Left renal cortex interstitium (tissue), 4 donors: ENCODE measurements at regions not wholly inside any gene's neighbourhood (a gene's known extent, or its start where the extent isn't known, plus 50 kb on each side); places are given as distances from the start of the nearest gene placed in this dataset.

Experiments used
- DNase-seq, 4 donors: peaks; one replicate each; pipeline ENCODE4 v3.0.0-alpha.2; 2013; ENCODE audit warnings: low read depth in 4 of 4, low spot score in 2 of 4, missing footprints in 1 of 4

DNA sequence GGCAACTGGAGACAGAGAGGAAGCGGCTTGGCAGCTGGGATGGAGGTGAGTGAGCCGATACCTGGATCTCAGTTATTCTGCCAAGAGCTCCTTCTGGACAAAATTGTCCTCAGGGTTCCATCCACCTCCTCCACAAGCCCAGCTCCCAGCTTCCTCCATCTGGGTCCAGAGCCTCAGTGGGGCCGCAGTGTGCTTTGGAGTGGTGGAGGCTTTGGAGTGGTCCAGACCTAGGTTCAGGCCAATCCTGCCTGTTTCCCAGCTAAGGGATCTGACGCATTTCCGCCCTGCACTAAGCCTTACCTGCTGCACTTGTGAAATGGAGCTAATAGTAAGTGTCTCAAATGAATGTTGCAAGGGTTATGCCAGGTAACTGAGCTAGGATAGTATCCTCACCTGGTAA, 355.7 kb upstream of the SHH start:
- no peak for DNase-seq

DNA sequence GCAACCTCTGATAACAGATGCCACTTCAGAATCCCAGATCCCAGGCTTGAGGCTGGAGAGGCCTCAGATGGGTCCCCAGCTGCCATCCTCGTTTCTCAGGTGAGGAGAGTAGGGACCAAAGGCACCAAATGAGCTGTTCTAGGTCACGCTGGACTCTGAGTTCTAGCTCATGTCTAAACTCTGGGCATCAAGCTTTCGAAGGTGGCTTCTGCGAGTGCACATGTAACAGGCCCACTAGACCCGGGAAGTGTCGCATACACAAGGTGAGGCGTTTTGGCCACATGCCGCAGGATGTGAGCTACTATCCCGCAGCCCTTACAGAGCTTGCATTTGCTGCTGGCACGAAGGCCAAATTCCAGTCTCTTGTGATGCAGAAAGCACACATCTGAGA, 355.1 kb upstream of the SHH start:
- DNase-seq = no peak

DNA sequence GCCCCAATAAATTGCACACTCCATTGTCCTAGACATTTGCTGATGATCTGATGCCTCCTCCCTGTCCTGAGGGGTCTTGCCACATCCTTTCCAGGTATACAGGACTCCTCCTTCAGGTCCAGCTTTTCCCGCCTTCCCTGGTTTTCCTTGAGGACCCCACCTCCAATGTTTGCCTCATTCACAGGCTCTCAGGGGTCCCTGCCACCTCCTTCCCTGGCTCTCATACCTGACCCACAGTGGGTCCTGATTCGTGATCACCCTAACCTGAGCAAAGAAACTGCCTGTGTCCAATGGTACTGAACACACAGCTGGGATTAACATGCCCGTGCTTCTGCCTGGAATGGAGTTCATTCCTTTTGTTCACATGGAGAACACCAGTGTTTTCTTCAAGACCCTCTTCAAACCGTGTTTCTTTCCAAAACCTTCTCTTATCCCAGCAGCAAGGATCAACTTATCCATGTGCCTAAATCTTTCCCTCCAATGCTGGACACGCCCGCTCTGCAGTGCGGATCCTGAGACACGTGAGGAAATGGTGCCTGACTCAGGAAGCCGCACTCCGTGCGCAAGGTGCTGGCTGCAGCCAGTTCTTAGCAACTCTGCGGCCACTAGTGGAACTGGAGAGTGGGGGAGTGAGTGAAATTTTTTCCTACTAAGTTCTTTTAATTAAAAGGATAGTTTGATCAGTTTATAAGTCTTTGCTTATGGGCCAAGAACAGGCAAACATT, 354.6 kb upstream of the SHH start:
- DNase-seq = no peak

DNA sequence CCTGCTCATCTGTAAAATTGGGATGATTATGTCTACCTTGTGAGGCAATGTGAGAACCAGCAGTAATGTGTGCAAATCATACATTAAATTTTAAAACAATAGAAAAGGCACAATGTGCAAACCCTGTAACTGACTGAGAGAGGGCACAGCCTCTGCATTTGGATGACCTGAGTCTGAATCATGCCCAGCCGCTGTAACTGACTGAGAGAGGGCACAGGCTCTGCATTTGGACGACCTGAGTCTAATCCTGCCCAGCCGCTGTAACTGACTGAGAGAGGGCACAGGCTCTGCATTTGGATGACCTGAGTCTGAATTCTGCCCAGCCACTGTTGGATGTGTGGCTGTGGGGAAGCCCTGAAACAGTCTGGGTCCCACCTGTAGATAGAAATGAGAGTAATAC, 351.5 kb upstream of the SHH start:
- no peak for DNase-seq

DNA sequence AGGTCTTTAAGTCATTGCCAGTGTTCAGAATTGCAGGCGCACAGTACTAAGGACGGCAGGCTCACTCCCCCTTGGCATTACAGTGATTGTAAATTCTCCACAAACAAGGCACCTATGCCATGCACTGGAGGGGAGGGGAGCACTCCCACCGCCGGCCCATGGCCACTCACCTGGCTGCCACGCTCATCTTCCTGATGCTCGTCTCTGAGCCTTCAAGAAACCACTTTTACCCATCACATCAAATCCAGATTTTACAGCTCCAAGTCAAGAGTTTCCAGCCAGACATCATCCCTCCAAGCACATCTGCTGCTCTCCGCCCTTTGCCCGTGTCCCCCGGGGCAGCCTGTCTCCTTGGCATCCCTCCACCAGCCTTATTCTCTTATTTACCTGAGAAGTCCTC, 350.2 kb upstream of the SHH start:
- no peak for DNase-seq

DNA sequence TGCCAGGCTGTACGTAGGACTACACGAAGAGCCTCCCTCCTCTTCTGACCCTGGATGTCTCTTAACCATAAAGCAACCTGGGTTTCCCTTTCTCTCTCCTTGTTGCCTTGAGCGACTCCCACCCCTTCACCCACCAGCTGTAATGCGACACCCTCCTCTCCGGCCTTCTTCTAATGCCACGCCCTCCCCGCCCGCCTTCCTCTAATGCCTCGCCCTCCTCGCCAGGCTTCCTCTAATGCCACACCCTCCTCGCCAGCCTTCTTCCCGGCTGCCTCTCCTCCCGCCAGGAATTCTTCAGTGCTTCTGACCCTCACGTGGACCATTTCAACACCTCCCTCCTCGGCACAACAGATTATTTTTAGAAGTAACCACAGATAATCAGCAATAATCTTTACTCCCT, 348.5 kb upstream of the SHH start:
- peak in 1 of 4 donors; percentile 19 for DNase-seq

DNA sequence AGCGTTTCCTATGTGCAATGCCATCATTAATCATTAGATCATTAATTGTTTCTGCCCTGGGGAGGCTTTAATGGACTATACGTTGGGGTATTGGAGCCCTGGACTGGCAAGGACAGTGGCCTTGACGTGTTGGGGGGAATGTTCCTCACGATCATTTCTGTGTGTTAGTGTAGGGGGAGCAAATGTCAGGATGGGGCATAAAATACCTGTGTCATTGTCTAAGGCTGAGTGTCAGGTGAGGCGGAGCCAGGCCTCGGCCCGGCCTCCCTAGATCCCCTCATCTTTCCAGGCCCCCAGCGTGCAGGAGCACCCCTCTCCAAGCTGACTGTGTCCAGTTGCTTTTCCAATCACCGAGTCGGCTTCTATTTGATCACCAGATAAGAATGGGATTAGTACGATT, 346.4 kb upstream of the SHH start:
- no peak for DNase-seq

DNA sequence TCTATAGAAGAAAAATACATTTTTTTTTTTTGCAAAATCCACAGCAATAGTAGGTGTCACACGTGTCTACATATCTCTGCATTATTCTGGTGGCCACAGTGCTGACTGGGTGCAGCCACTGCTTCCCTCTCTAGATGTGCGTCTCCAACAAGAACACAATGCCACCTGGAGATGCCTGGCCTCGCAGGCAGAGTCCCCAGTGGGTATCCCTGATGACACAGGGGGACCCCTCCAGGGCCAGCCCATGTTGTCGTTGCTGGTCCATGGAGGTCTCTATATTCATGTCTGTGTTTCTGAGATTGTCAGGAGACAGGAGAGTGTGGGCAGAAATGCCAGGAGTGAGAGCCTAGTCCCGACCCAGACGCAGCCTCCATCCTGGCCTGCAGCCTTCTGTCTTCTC, 345.9 kb upstream of the SHH start:
- no peak for DNase-seq

DNA sequence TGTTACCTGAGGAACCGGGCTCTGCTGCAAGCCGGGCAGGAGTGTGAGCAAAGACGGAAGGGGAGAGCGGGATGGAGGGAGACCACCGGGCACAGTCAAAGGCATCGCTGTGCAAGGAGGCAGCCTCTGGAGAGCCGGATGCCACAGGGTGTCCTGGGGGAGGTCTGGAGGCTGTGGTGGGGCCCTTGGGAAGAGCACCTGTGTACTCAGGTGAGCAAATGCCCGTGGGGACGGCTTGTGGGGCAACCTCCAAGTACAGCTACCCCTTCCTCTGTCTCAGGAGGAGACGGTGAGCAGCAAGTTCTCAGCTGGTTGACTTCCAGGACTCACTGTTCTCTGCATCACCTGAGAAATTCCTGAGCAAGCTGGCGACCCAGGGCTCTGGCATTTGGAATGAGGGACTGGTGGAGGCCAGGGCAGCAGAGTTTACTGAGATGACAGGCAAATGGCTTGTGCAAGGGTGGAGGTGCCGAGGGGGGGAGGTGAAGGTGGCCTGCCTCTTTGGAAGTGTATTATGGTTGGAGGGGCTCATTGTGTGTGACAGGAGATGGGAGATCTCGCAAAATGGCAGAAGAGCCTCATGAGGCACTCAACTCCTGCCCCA, 345.2 kb upstream of the SHH start:
- DNase-seq = no peak

DNA sequence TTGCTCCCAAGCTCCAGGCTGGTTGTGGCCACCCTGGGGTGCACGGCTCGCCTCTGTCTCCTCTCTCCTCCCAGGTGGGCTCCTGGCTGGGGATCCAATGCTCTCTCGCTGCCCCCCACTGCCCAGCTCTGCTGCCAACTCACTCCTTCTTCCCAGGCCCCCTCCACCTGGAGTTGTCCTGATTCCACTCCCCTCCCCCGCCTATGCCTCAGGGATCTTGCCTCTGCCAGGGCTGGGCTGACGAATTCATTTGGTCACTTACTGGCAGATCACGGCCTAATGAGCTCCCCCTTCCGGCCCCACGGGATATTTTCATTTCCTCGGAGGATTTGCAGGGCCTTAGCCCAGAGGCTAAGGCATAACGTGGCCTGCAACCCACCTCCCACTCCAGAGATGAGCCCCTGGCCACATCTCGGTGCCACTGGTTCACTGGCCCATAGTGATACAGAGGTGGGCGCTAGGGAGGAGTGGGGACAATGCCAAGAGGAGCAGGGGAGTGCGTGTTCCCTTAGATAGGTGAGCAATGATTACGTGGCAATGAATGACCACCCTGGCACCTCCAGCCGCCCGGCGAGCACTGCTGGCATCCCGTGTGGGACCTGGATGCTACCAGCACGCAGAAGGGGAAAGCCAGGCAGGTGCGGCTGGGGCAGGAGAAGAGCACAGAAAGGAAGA, 344.6 kb upstream of the SHH start:
- peak in 1 of 4 donors; percentile 21 for DNase-seq

DNA sequence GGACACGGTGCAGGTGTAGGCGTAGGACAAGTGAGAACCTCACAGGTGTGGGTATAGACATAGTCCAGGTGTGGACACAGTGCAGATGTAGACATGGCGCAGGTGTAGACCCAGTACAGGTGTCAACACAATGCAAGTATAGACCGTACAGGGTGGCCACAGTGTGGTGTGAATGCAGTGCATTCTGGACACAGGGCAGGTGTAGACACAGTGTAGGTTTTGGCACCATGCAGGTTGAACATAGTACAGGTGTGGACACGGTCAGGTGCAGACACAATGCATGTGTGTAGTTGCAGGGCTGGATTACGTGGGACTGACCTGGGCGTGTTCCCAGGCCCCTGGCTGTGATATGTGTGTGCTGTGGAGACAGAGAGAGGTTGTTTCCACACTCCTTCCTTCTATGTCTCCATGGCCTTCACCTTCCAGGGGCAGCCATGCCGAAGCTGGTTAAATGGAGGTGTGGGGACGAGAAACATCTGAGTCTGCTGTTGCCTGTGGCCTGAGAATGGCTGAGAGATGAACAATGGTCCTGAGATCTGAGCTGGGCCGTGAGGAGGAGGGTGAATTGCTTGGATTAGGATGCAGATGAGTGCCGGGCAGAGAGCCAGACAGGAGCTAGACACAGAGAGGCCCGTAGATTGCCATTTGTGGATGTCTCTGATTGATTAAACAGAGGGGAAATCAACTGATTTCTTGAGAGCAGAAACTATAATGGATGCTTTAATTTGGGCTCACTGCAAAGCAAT, 343.9 kb upstream of the SHH start:
- no peak for DNase-seq

DNA sequence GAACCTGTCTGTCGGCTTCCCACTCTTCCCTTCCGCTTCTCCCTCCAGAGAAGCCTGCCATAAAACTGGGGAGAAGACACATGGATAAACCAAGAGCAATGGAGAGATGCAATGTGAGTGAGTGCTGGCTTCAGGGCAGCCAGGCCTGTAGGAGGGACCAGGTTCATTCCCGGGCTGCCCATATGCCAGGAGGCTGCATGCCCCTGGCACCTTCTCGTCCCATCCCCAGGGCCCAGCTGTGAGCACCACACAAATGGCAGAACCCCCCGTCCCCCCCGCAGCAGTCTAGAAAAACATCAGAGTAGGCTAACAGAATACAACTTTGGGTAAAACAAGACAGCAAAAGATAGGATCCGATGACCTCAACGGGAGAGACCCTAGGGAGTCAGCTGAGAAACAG, 341.3 kb upstream of the SHH start:
- DNase-seq = no peak

DNA sequence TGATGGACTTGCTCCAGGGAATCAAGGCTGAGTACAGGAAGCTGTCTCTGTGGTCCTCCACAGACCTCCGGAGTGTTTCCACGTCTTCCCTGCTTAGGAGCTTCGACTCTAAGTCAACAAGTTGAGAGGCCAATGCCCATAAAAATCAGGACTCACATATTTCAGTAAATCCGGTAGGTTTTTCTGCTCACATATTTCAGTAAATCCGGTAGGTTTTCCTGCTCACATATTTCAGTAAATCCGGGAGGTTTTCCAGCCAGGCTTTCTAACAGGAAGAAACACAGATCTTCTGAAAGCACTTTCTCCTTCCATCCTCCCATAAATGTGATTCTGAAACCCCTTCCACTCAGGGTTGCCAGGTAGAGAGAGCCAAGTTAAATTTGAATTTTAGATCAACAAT, 340.1 kb upstream of the SHH start:
- DNase-seq = no peak

DNA sequence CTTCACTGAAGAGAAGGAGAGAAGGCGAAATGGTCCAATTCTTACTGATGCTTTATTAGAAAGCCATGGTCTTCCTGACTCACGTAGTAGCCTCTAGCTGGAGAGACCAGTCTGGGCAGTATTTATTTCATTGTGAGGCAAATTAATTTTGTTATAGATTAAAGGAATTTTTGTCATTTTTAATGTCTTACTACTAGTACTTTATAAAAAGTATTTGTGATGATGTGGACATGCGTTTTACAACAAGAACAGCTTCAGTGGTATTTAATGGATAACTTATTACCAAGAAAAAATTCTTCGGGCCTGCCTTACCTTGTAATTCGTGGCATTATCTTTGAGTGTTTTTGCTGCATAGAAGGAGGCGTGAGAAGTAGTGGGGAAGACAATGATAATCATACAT, 339.4 kb upstream of the SHH start:
- no peak for DNase-seq

DNA sequence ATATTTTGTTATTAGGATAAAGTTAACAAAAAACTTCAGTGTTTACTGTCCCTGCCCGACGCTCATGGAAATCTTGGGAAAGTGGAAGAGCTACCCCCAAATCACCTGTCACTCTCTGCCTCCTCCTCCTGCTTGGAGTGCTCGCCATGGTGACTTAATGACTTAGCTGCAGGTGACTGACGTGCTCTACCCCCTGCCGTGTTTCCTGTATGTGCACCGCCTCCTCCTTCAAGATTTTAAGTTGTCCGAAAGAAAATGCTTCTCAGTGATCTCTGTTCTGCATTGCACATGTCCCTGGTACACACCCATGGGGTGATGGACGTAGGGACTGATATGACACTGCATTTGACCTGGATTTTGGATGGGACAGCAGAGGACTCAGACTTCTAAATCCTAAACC, 338.8 kb upstream of the SHH start:
- DNase-seq = no peak

DNA sequence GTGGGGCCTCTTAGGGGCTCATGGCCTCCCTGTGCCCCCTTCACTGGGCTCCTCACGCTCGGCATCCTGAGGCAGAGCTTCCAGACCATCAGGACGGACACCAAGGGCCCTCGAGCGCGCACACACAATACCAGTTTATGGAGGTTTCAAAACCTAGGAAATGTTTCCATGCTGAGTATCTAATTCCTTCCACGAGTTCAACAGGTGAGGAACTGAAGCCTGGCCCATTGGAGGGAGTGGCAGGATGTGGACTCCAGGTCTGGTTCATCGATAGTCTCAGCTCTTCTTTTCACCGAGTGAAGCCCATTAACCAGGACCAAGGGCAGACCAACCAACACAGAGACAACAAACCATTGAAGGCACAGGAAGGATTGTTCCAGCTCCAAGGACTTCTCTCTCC, 336.7 kb upstream of the SHH start:
- no peak for DNase-seq

DNA sequence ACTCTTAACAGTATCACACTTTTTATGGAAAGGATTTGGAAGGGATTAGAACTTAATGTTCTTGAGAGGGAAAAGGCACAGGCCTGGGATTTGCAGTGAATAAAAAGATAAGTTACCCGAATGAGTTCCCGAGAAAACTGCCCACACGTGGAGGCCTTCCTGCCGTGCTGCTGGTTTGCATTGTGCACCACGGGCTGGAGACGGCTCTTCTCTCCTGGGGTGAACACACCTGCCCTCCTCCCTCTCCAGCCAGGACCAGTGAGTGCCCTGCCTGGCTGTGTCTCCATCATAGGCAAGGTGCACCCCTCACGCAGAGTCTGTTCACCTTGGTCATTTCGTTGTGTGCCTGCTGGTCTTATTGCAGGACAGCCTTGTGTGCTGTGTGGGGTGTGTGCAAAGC, 336.3 kb upstream of the SHH start:
- no peak for DNase-seq

DNA sequence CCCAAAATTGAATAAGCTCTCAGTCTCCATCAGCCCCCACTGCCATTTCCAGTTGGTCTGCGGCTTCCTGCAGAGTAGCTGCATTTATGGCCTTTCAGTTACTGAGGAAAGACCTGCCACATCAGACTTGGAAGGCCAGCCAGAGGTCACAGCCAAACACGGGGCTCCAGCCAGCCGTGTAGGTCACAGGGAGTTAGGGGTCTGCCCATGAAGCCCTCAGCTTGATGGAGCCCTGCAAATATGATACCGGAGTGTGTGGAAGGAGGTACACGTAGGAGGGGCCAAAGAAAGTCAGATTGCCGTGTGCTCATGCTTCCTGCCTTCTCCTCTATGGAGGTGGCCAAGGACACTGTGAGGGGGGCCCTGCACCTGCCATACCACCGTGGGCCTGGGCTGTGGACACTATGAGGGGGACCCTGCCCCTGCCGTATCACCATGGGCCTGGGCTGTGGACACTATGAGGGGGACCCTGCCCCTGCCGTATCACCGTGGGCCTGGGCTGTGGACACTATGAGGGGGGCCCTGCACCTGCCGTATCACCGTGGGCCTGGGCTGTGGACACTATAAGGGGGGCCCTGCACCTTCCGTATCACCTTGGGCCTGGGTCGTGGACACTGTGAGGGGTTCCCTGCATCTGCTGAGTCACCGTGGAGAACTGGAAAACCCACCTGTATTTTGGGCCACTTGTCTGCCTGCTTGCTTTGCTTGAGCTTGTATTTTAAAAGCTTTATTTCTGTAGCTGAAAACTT, 335.7 kb upstream of the SHH start:
- peak in 1 of 4 donors; percentile 15 for DNase-seq

DNA sequence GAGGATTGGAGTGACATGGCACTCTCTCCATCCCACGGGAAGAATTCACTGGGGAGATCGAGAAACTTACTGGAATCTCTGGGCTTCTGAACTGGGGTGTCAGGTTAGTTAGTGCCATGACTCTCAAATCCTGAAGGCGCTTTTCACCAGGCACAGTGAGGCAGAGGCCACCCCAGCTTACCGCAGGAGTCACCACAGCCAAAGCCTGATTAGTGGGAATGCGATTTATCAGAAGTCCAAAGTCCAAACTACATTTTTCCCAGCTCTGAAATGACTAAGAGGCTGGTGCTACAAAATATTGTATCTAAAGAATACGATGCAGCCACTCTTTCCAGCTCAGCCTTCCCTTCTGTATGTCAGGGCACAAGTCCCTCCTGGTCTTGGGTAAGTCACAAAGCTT, 334.8 kb upstream of the SHH start:
- no peak for DNase-seq

DNA sequence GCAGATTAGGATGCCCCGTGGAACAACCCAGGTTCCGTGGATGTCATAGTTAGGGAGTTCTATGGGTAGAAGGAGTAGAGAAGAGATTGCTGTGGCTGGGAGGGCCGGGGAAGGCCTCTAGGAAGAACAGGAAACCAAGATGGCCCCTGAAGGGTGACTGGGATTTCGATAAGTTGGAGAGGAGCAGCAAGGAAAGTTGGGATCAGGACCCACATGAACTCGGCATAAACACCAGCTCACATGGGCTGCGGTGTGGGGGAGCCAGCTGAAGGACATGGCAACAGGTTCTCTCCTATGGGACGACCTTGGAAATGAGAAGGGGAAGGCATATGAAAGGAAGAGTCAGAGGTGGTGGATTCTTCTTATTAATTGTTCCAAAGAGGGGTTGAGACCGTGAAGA, 333.7 kb upstream of the SHH start:
- no peak for DNase-seq

DNA sequence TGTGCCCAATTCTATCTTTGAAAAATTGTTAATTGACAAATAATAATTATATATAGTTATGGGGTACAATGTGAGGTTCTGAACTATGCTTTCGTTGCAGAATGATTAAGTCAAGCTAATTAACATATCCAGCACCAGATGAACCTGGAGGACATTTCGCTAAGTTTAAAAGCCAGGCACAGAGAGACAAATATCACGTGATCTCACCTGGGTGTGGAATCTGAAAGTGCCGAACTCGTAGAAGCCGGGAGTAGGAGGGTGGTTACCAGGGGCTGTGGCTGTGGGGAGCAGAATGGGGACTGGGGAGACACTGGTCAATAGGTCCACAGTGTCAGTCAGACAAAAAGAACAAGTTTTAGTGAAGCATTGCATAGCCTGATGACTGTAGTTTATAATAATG, 332.9 kb upstream of the SHH start:
- DNase-seq = no peak
